Mesothelial cell of epicardium (in vitro differentiated cells): ENCODE measurements at regions not wholly inside any gene's neighbourhood (a gene's known extent, or its start where the extent isn't known, plus 50 kb on each side); places are given as distances from the start of the nearest gene placed in this dataset.

Source experiments
- DNase-seq, 2 experiments: peaks; one replicate each; pipeline ENCODE4 v3.0.0; 2021; ENCODE audit warnings: low spot score in 2 of 2; ENCODE audit not compliant: unreplicated experiment in 2 of 2
- H3K27ac Mint-ChIP-seq: 2 replicates; pipeline ENCODE4 v1.8.0; 2021; ENCODE audit warnings: mixed read lengths
- H3K27me3 Mint-ChIP-seq: 2 replicates; pipeline ENCODE4 v1.8.0; 2021; ENCODE audit warnings: low read depth, mixed read lengths
- H3K36me3 Mint-ChIP-seq: 2 replicates; pipeline ENCODE4 v1.8.0; 2021; ENCODE audit warnings: mixed read lengths
- H3K4me1 Mint-ChIP-seq: 2 replicates; pipeline ENCODE4 v1.8.0; 2021; ENCODE audit warnings: mixed read lengths
- H3K4me3 Mint-ChIP-seq: 2 replicates; pipeline ENCODE4 v1.8.0; 2021; ENCODE audit warnings: mild to moderate bottlenecking, moderate library complexity, mixed read lengths
- H3K9me3 Mint-ChIP-seq: 2 replicates; pipeline ENCODE4 v1.8.0; 2021; ENCODE audit warnings: mixed read lengths
- TF ChIP-seq, protein P1 (sequence below): fragments of 200-600 bp; sonication (generic); IDR thresholded peaks from one replicate; pipeline ENCODE4 v1.5.0; 2021; ENCODE audit warnings: antibody characterized with exemption; ENCODE audit not compliant: unreplicated experiment

DNA sequence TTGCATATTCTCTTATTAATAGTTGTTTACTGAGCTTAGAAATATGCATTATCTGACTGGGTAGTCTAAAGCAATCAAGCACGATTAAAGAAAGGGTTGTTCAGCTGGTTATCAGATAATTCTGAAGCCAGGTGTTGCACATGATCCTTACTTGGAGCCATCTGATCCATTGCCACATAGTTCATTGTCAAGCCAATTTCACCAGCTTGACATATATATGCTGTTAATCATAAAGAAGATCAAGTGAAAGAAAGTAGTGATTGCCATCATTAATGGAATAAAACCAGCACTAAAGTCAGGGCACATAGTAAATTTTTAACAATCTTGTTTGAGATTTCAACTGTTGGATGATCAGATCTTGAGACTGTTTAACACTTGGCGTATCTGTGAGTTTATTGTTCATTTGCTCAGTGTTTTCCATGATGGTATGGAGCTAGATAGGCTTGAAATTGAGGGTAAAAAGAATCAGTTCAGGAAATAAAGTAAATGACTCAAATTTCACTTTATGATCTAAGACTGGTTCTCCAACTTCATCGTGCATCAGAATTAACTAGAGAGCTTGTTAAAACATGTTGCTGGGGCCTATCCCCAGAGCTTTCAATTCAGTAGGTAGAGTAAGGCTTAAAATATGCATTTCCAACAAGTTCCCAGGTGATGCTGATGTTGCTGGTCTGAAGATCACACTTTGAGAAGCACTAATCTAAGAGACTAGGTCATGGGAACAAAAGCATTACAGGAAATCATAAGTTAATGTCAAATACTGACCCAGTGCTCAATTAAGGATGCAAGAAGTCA lies 539.6 kb downstream of the SATB2 start:
- no peak for DNase-seq
- H3K4me1 Mint-ChIP-seq, result no peaks in the 10 kb centered on the region
- no peak overlapping the region for H3K27ac Mint-ChIP-seq
- H3K9me3 Mint-ChIP-seq, result peaks cover 8% of the 10 kb centered on the region
- H3K36me3 Mint-ChIP-seq, result no peaks in the 10 kb centered on the region
- TF ChIP-seq, protein P1, sequence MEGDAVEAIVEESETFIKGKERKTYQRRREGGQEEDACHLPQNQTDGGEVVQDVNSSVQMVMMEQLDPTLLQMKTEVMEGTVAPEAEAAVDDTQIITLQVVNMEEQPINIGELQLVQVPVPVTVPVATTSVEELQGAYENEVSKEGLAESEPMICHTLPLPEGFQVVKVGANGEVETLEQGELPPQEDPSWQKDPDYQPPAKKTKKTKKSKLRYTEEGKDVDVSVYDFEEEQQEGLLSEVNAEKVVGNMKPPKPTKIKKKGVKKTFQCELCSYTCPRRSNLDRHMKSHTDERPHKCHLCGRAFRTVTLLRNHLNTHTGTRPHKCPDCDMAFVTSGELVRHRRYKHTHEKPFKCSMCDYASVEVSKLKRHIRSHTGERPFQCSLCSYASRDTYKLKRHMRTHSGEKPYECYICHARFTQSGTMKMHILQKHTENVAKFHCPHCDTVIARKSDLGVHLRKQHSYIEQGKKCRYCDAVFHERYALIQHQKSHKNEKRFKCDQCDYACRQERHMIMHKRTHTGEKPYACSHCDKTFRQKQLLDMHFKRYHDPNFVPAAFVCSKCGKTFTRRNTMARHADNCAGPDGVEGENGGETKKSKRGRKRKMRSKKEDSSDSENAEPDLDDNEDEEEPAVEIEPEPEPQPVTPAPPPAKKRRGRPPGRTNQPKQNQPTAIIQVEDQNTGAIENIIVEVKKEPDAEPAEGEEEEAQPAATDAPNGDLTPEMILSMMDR, result no peak
- no peak overlapping the region for H3K4me3 Mint-ChIP-seq
- no peaks in the 10 kb centered on the region for H3K27me3 Mint-ChIP-seq

DNA sequence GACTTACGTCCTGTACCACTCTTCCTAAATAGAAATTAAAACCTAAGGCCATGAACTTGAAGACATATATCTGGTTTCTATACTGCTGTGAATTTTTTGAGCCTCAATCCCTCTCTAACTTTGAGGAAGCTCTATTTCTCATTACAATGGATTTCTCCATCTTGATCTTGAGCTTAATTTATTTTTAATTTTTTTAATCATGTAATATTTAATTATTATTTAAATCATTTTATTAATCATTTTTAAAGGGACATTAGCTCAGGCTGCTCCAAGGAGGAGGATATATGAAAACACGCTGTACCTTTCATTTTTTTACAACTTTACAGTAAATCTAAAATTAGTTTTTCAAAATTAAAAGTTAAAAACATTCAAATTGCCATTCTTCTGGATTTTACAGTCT lies 540.5 kb downstream of the SATB2 start:
- Mint-ChIP-seq H3K27ac (no peak overlapping the region), H3K27me3 (no peaks in the 10 kb centered on the region), H3K4me3 (no peak overlapping the region), H3K4me1 (no peaks in the 10 kb centered on the region), H3K9me3 (peaks cover 8% of the 10 kb centered on the region), H3K36me3 (no peaks in the 10 kb centered on the region)
- DNase-seq, result no peak
- TF ChIP-seq, protein P1, result no peak

DNA sequence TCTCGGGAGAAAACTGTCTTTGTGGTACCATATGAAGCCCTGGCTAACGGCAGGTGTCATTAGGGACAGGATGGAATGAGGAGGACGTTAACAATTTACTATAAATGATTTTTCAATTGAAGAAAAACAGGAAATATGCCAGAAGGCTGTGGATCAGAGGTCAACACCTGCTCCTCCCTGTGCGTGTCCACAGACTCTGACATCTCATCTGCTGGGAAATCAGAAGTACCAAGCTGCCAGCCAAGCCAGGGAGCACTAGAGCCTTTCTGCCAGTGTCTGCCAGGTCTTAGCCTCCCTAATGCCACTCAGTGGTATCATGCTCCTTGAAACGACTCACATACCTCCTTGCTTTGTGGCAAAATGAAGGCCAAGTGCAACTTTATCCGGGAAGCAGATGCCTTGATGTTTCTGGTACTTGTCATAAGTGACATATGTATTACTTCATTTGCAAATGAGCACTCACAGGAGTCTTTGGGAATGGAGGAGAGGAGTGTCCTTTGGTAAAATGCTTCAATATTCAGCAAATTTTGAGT lies 541.1 kb downstream of the SATB2 start:
- Mint-ChIP-seq H3K4me3 (no peak overlapping the region), H3K9me3 (peaks cover 8% of the 10 kb centered on the region), H3K27me3 (no peaks in the 10 kb centered on the region), H3K4me1 (no peaks in the 10 kb centered on the region), H3K36me3 (no peaks in the 10 kb centered on the region), H3K27ac (no peak overlapping the region)
- TF ChIP-seq, protein P1, result no peak
- no peak for DNase-seq

DNA sequence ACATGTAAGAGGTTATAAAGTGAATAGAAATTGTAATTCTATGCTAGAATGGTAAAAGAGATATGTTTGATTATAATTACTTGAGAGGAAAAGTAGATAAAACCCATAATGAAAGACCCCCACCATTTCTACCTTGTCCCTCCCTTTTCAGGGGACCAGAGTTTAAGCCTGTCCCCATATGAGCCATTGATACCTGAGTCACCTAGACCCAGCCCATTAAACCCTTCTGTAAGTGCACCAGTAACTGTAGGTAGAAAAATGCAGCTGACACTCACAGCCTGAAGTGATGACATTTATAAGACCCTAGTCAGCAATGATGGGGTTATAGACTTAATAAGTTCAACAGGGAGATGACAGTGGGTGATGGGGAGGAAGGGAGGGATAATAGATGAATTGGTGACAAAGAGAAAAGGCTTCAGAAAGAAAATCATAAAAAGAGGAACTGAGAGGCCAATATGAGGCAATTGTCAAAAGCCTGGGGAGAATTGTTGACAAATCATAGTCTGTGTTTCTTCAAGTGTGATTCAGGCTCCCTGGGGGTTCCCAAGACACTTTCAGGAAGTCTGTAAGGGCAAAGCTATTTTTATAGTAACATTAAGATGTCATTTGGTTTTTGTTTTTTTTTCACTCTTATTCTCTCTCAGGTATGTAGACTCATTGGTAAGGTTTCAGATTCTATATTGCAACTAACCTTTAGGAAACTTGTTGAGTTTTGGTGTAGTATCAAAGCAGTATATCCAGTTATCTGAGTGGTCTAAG lies 544.2 kb downstream of the SATB2 start:
- Mint-ChIP-seq H3K27me3 (no peaks in the 10 kb centered on the region), H3K9me3 (peaks cover 8% of the 10 kb centered on the region), H3K36me3 (no peaks in the 10 kb centered on the region), H3K4me1 (no peaks in the 10 kb centered on the region), H3K4me3 (no peak overlapping the region), H3K27ac (no peak overlapping the region)
- DNase-seq, result no peak
- TF ChIP-seq, protein P1, result no peak

DNA sequence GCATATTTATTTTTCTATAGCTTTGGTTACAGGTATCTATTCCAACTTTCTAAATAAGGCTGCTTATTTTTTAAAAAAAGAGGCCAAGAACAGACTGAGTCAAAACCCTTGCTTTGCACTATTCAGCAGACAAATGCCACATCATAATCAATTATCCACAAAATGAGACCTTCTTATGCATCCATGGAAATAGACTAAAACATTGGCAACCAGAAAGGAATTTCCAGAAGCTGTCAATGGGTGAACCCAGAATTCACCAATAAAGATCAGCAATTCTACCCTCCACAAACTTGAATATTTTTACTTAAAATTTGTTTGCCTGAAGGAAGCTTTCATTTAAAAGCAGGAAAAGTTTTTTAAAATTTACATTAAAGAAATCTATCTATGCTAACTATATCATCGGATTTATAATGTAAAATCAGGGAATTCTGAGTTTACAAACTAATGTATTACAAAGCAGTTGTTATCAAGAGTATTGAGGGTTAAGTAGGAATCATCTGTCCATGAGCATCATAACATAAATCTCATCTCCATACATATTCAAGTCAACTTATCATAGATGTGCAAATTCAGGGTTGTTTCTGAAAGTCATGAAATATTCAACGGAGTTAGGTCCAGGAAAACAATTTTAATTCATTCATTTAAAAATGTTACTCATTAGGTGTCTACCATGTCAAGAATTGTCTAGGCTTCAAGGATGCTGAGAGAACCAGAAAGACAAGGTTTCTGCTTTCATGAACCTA lies 548.0 kb downstream of the SATB2 start:
- Mint-ChIP-seq H3K4me1 (no peaks in the 10 kb centered on the region), H3K27ac (no peak overlapping the region), H3K9me3 (peaks cover 8% of the 10 kb centered on the region), H3K27me3 (peaks cover 1% of the 10 kb centered on the region), H3K36me3 (no peaks in the 10 kb centered on the region), H3K4me3 (no peak overlapping the region)
- TF ChIP-seq, protein P1, result no peak
- DNase-seq, result no peak
